ENCODE measurements at regions not wholly inside any gene's neighbourhood (a gene's known extent, or its start where the extent isn't known, plus 50 kb on each side); places are given as distances from the start of the nearest gene placed in this dataset.

GRCh38 chr1:227490478-227490877 is 72.9 kb upstream of the ZNF678 start:
- TF ChIP-seq CTCF (conservative IDR thresholded peaks at IDR 0.05) (no peak), EZH2 (IDR thresholded peaks at IDR 0.05; ENCODE audit: low read depth) (no peak)
- H3K36me3 ChIP-seq (ENCODE audit: low read depth): no peaks in the 10 kb centered on the region
- no peaks in the 10 kb centered on the region for H4K20me1 ChIP-seq (ENCODE audit: insufficient read depth)
- no peak overlapping the region for H3K4me3 ChIP-seq
- no peaks in the 10 kb centered on the region for H3K9me2 ChIP-seq (ENCODE audit: insufficient read depth)
- intact Hi-C loops (cut with micrococcal nuclease; ENCODE audit: unreplicated experiment): no loop called here
- H3K79me2 ChIP-seq (ENCODE audit: low read depth): no peaks in the 10 kb centered on the region
- H3K27me3 ChIP-seq (ENCODE audit: insufficient read depth, low read depth): no peaks in the 10 kb centered on the region
- no peak for DNase-seq
- ChIA-PET CTCF (no interaction called here), POLR2A (ENCODE audit: unreplicated experiment) (no interaction called here)
- H2AFZ ChIP-seq: no peak overlapping the region
- no peak overlapping the region for H3K27ac ChIP-seq
- no peaks in the 10 kb centered on the region for H3K9me3 ChIP-seq (ENCODE audit: insufficient read depth, low read depth)
- BruUV-seq (replicated peaks): no TSS peak
- H3K4me2 ChIP-seq: no peak overlapping the region
- H3K4me1 ChIP-seq (replicated peaks; ENCODE audit: insufficient read depth): no peaks in the 10 kb centered on the region
- H3F3A ChIP-seq (ENCODE audit: insufficient read depth, low read depth): no peaks in the 10 kb centered on the region

- no peak overlapping the region for H2AFZ ChIP-seq
- H4K20me1 ChIP-seq (ENCODE audit: insufficient read depth): no peaks in the 10 kb centered on the region
- no peaks in the 10 kb centered on the region for H3K9me2 ChIP-seq (ENCODE audit: insufficient read depth)
- H3K27me3 ChIP-seq (ENCODE audit: insufficient read depth, low read depth): no peaks in the 10 kb centered on the region
- CTCF ChIA-PET: no interaction called here
- TF ChIP-seq CTCF (conservative IDR thresholded peaks at IDR 0.05) (no peak), EZH2 (IDR thresholded peaks at IDR 0.05; ENCODE audit: low read depth) (no peak)
- no peak overlapping the region for H3K4me3 ChIP-seq
- no peaks in the 10 kb centered on the region for H3K36me3 ChIP-seq (ENCODE audit: low read depth)
- H3F3A ChIP-seq (ENCODE audit: insufficient read depth, low read depth): no peaks in the 10 kb centered on the region
- POLR2A ChIA-PET (ENCODE audit: unreplicated experiment): no interaction called here
- intact Hi-C loops (cut with micrococcal nuclease; ENCODE audit: unreplicated experiment): no loop called here
- no TSS peak for BruUV-seq (replicated peaks)
- no peaks in the 10 kb centered on the region for H3K9me3 ChIP-seq (ENCODE audit: insufficient read depth, low read depth)
- DNase-seq: no peak
- H3K27ac ChIP-seq: no peak overlapping the region
- H3K79me2 ChIP-seq (ENCODE audit: low read depth): no peaks in the 10 kb centered on the region
- no peaks in the 10 kb centered on the region for H3K4me1 ChIP-seq (replicated peaks; ENCODE audit: insufficient read depth)
- H3K4me2 ChIP-seq: no peak overlapping the region
Observed at GRCh38 chr1:227490001-227490400, 73.4 kb upstream of the ZNF678 start.

- Histone ChIP-seq H4K20me1 (ENCODE audit: insufficient read depth) (no peaks in the 10 kb centered on the region), H3K9me3 (ENCODE audit: insufficient read depth, low read depth) (no peaks in the 10 kb centered on the region), H3F3A (ENCODE audit: insufficient read depth, low read depth) (no peaks in the 10 kb centered on the region), H3K79me2 (ENCODE audit: low read depth) (no peaks in the 10 kb centered on the region), H3K4me3 (no peak overlapping the region), H3K9me2 (ENCODE audit: insufficient read depth) (no peaks in the 10 kb centered on the region), H3K4me1 (replicated peaks; ENCODE audit: insufficient read depth) (no peaks in the 10 kb centered on the region), H3K27ac (no peak overlapping the region), H2AFZ (no peak overlapping the region), H3K4me2 (no peak overlapping the region), H3K36me3 (ENCODE audit: low read depth) (no peaks in the 10 kb centered on the region), H3K27me3 (ENCODE audit: insufficient read depth, low read depth) (no peaks in the 10 kb centered on the region)
- intact Hi-C loops (cut with micrococcal nuclease; ENCODE audit: unreplicated experiment): loop anchor here (10.0 kb wide), 1 partner anchor 645 kb away; no protein-coding TSS in a partner anchor
- DNase-seq: no peak
- TF ChIP-seq CTCF (conservative IDR thresholded peaks at IDR 0.05) (no peak), EZH2 (IDR thresholded peaks at IDR 0.05; ENCODE audit: low read depth) (no peak)
- BruUV-seq (replicated peaks): no TSS peak
- ChIA-PET POLR2A (ENCODE audit: unreplicated experiment) (no interaction called here), CTCF (no interaction called here)
Observed at GRCh38 chr1:227489572-227489971, 73.8 kb upstream of the ZNF678 start.
